NCI-H345 treated with DMSO at 0.1 percent for 48 hours (cell line): ENCODE measurements at regions not wholly inside any gene's neighbourhood (a gene's known extent, or its start where the extent isn't known, plus 50 kb on each side); places are given as distances from the start of the nearest gene placed in this dataset.
"Not testable (repeated sequence)": the region's sequence is repeated elsewhere in the genome, so short reads cannot be mapped to it uniquely, and the experiment has no call there.

Experiments used
- DNase-seq: peaks from one replicate; lab custom pipeline; 2025; ENCODE audit not compliant: unreplicated experiment; lab: John Stamatoyannopoulos, UW

DNA sequence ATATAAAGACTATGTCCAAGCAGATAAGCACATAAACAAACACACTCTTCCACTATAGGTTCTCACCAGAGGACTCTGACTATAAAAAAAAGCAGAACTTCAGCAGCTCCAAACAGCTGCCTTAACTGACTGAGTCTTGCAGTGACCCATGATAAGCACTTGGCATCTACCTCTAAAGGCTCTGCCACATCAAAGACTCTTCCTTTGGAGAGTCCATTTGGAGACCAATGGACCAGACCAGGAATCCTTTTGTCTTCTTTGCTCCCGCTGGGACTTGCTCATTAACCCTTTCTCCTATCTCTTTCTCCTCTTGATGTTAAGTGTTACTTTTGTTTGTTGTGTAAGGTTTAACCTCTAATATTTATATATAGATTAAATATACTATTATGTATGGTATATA is 424.1 kb downstream of the RSL24D1 start:
- peak; percentile 7 for DNase-seq

DNA sequence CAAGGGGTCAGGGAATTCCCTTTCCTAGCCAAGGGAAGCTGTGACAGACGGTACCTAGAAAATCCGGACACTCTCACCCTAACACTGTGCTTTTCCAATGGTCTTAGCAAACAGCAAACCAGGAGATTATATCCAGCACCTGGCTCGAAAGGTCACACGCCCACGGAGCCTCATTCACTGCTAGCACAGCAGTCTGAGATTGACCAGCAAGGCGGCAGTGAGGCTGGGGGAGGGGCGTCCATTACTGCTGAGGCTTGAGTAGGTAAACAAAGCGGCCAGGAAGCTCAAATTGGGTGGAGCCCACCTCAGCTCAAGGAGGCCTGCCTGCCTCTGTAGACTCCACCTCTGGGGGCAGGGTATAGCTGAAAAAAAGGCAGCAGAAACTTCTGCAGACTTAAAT is 447.3 kb downstream of the RSL24D1 start:
- DNase-seq = not testable (repeated sequence)

DNA sequence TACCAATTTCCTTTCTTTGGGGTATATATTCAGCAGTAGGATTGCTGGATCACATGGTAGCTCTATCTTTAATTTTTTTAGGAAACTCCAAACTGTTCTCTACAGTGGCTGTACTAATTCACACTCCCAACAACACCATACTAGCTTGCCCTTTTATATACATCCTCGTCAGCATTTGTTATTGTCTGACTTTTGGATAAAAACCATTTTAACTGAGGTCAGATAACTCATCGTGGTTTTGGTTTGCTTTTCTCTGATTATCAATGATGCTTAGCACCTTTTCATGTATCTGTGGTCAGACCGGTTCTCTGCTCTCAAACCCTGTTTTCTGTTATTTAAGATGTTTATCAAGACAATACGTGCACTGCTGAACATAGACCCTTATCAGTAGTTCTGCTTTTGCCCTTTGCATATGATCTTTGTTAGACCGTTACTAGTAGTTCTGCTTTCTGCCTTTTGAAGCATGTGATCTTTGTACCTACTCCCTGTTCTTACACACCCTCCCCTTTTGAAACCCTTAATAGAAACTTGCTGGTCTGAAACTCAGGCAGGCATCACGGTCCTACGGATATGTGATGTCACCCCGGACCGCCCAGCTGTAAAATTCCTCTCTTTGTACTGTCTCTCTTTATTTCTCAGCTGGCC is 474.3 kb downstream of the RSL24D1 start:
- DNase-seq = no peak

DNA sequence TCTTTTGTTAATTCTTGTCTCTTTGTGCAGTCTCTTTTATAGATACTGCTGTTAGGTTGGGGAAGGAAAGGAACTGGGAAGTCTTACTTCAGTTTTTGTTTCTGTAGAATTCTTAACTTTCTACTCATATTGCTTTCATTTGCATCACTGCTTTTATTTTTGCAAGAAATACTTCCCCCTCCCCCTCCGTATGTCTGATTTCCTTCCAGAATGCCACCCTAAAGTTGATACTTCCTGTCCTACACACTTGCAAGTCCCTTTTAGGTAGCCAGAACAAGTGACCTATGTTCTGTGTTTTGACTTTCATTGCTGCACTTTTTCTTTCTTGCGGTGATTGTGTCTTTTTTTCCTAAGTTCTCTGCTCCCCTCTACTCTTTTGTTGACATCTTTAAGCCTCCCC is 477.4 kb downstream of the RSL24D1 start:
- DNase-seq = no peak

DNA sequence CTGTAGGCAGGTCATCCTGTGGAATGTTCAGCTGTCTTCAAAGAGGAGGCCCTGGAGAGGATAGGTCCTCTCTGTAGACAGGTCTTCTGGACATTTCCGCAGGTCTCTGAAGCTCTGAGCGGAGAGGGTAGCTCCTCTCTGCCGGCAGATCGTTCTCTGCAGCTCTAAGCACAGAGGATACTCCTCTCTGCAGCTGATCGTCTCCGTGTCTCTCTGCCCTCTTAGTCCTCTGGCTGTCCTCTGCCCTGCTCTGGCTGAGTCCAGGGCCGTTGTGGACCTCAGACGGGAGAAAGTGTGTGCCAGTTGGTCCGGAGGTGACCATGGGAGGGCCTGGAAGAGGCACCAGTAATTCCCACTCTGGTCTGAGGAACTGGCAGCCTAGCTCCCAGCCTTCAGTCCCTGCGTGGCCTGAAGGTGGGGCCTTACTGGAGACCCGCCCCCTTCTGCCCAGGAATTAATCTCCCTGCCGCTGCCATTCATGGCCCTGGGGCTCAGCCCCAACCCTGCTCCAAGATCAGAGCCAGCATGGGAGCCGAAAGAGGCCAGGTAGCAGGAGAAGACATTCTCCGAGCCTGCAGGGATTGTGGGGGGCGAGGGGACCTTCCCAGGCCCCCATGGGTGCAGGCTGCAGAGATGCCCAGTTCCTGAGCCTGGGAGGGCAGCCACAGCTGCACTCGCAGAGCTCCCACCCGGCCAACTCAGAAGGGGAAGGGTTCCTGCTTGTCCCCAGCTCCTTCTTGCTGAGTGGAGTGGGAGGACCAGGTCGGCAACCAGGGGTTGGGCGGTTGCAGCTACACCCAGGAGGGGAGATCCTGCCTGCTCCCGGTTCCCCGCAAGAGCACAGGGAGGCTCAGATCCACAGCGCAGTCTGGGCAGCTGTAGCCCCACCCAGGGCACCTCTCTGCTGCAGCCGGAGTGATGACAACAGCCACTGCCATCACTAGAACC is 488.7 kb downstream of the RSL24D1 start:
- no peak for DNase-seq

DNA sequence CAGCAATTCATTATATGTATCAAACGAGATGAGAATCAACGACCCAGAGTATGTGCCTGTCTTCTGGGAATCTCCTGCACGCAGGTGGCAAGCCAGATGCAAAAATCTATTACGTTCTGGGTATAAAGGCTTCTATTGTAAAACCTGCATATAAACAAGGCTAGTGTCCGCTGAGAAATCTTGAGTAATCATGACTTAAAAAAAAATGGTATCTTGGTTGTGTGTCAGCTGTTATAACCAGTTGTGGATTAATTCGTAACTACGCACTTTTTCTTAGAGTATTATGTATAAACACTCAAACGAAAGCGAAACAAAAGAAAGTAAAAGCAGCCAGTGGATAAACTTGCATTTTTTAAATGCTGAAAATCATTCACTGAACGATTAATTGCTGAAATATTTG is 509.1 kb downstream of the RSL24D1 start:
- DNase-seq = no peak
